ENCODE measurements at regions not wholly inside any gene's neighbourhood (a gene's known extent, or its start where the extent isn't known, plus 50 kb on each side); places are given as distances from the start of the nearest gene placed in this dataset.

- POLR2A ChIA-PET: no interaction called here
- Mint-ChIP-seq H3K27ac (no peak overlapping the region), H3K36me3 (no peaks in the 10 kb centered on the region), H3K4me3 (no peak overlapping the region), H3K9me3 (no peaks in the 10 kb centered on the region), H3K27me3 (ENCODE audit: low read depth) (no peaks in the 10 kb centered on the region), H3K4me1 (peaks cover 6% of the 10 kb centered on the region; the same call in 1 of the 2 replicates)
- TF ChIP-seq, protein P1, sequence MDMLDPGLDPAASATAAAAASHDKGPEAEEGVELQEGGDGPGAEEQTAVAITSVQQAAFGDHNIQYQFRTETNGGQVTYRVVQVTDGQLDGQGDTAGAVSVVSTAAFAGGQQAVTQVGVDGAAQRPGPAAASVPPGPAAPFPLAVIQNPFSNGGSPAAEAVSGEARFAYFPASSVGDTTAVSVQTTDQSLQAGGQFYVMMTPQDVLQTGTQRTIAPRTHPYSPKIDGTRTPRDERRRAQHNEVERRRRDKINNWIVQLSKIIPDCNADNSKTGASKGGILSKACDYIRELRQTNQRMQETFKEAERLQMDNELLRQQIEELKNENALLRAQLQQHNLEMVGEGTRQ (CRISPR knock-in tag; IDR thresholded peaks at IDR 0.05): no peak
- no peak for TF ChIP-seq ZSCAN18 (CRISPR knock-in tag; IDR thresholded peaks at IDR 0.05)
- TF ChIP-seq ZNF423 (CRISPR knock-in tag; IDR thresholded peaks at IDR 0.05): no peak
- no peak for TF ChIP-seq CBFB (CRISPR knock-in tag; IDR thresholded peaks at IDR 0.05; ENCODE audit: low read depth)
- TF ChIP-seq E2F5 (CRISPR knock-in tag; IDR thresholded peaks at IDR 0.05): no peak
- TF ChIP-seq JUN (CRISPR knock-in tag; IDR thresholded peaks at IDR 0.05): no peak
- no peak for TF ChIP-seq GRHL2 (CRISPR knock-in tag; IDR thresholded peaks at IDR 0.05; ENCODE audit: insufficient replicate concordance, severe bottlenecking)
- TF ChIP-seq ZBTB43 (CRISPR knock-in tag; IDR thresholded peaks at IDR 0.05): no peak
- TF ChIP-seq HMGA2 (CRISPR knock-in tag; IDR thresholded peaks at IDR 0.05): no peak
- TF ChIP-seq, protein P2, sequence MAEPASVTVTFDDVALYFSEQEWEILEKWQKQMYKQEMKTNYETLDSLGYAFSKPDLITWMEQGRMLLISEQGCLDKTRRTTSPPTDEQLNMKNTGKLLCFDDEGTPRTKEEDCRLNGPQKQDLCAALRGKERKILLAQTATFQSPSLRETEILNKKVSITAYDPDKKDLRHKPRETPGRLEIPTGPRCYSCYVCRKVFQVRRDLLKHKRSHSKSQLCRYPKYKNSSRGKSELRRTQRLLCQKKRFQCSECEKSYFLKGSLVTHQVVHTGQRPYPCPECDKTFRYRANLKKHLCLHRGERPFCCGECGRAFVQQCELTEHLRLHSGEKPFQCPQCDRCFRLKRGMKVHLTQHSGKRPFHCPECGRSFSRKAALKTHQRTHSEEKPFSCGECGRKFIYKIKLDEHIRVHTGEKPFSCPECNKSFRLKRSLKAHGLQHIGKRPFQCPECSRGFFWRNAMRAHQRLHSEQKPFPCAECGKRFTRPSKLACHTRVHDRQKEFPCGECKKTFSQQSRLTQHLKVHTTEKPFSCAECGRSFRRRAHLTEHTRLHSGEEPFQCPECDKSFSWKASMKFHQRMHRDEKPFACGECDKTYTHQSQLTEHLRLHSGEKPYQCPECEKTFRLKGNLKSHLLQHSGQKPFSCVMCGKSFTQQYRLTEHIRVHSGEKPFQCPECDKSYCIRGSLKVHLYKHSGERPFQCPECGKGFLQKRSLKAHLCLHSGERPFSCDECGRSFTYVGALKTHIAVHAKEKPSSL (CRISPR knock-in tag; conservative IDR thresholded peaks at IDR 0.05): no peak
- TF ChIP-seq SMAD4 (CRISPR knock-in tag; IDR thresholded peaks at IDR 0.05): no peak
- no peak for TF ChIP-seq NR2C2 (CRISPR knock-in tag; IDR thresholded peaks at IDR 0.05)
- no peak for TF ChIP-seq SOX15 (CRISPR knock-in tag; IDR thresholded peaks at IDR 0.05)
- no peak for TF ChIP-seq RELA (CRISPR knock-in tag; IDR thresholded peaks at IDR 0.05; ENCODE audit: borderline replicate concordance)
- no peak for TF ChIP-seq ZNF219 (CRISPR knock-in tag; IDR thresholded peaks at IDR 0.05; ENCODE audit: borderline replicate concordance)
- TF ChIP-seq ZNF263 (CRISPR knock-in tag; IDR thresholded peaks at IDR 0.05; ENCODE audit: low read depth): no peak
- TF ChIP-seq KAT7 (CRISPR knock-in tag; IDR thresholded peaks at IDR 0.05; ENCODE audit: borderline replicate concordance): no peak
- no peak for TF ChIP-seq E2F4 (CRISPR knock-in tag; IDR thresholded peaks at IDR 0.05; ENCODE audit: borderline replicate concordance, low read depth)
- CTCF ChIA-PET: no interaction called here
- DNase-seq (ENCODE audit: low spot score) (no peak), ATAC-seq (no peak)
These were observed 407.8 kb downstream of the COG6 start for GRCh38 chr13:40063278-40063698.

GRCh38 chr13:40063703-40064102 is 408.2 kb downstream of the COG6 start:
- ChIA-PET POLR2A (no interaction called here), CTCF (no interaction called here)
- Mint-ChIP-seq H3K9me3 (no peaks in the 10 kb centered on the region), H3K36me3 (no peaks in the 10 kb centered on the region), H3K4me3 (no peak overlapping the region), H3K27me3 (ENCODE audit: low read depth) (no peaks in the 10 kb centered on the region), H3K27ac (no peak overlapping the region), H3K4me1 (peaks cover 7% of the 10 kb centered on the region; the same call in 1 of the 2 replicates)
- DNase-seq (ENCODE audit: low spot score): no peak
- no peak for TF ChIP-seq GTF2I (CRISPR knock-in tag; conservative IDR thresholded peaks at IDR 0.05)
- no peak for ATAC-seq
